ENCODE measurements at regions not wholly inside any gene's neighbourhood (a gene's known extent, or its start where the extent isn't known, plus 50 kb on each side); places are given as distances from the start of the nearest gene placed in this dataset.

GRCh38 chr2:228548230-228548629 lies 366.7 kb upstream of the SPHKAP start:
- 77% methylated on average over 1 of the region's 1 CpG for WGBS

GRCh38 chr2:228545748-228546145 lies 364.3 kb upstream of the SPHKAP start:
- intact Hi-C loops (cut with DNase I), result no loop called here

More at GRCh38 chr2:228548230-228548629, 366.7 kb upstream of the SPHKAP start:
- Histone ChIP-seq H3K4me3 (no peak overlapping the region), H3K27me3 (no peaks in the 10 kb centered on the region), H3K27ac (replicated peaks in 1 of 4) (no peak overlapping the region), H3K4me1 (no peaks in the 10 kb centered on the region), H3K36me3 (no peaks in the 10 kb centered on the region), H3K9me3 (peaks cover 0 to 15% (median 0%) of the 10 kb centered on the region in 4 donors)
- DNase-seq (ENCODE audit: extremely low spot score), result no peak
- intact Hi-C loops (cut with DNase I), result no loop called here
- no peak for TF ChIP-seq CTCF (IDR thresholded peaks at IDR 0.05)

GRCh38 chr2:228545041-228545747 lies 363.7 kb upstream of the SPHKAP start:
- Histone ChIP-seq H3K36me3 (no peaks in the 10 kb centered on the region), H3K4me1 (no peaks in the 10 kb centered on the region), H3K27ac (replicated peaks in 1 of 4) (no peak overlapping the region), H3K4me3 (no peak overlapping the region), H3K27me3 (no peaks in the 10 kb centered on the region), H3K9me3 (peaks cover 0 to 15% (median 0%) of the 10 kb centered on the region in 4 donors)
- DNase-seq (ENCODE audit: extremely low spot score), result no peak
- 71% methylated on average over 4 of the region's 4 CpGs for WGBS
- no peak for TF ChIP-seq EP300 (IDR thresholded peaks at IDR 0.05)
- TF ChIP-seq POLR2AphosphoS5 (IDR thresholded peaks at IDR 0.05), result no peak
- TF ChIP-seq CTCF (IDR thresholded peaks at IDR 0.05), result no peak
- TF ChIP-seq POLR2A (IDR thresholded peaks at IDR 0.05; ENCODE audit: low read depth), result no peak
- intact Hi-C loops (cut with DNase I), result no loop called here

More at GRCh38 chr2:228545748-228546145, 364.3 kb upstream of the SPHKAP start:
- Histone ChIP-seq H3K4me1 (no peaks in the 10 kb centered on the region), H3K4me3 (no peak overlapping the region), H3K27me3 (no peaks in the 10 kb centered on the region), H3K9me3 (peaks cover 0 to 15% (median 0%) of the 10 kb centered on the region in 4 donors), H3K36me3 (no peaks in the 10 kb centered on the region), H3K27ac (replicated peaks in 1 of 4) (no peak overlapping the region)
- TF ChIP-seq CTCF (IDR thresholded peaks at IDR 0.05) (no peak), POLR2A (IDR thresholded peaks at IDR 0.05; ENCODE audit: low read depth) (no peak), EP300 (IDR thresholded peaks at IDR 0.05) (no peak), POLR2AphosphoS5 (IDR thresholded peaks at IDR 0.05) (no peak)
- 56% methylated on average over 2 of the region's 2 CpGs for WGBS
- no peak for DNase-seq (ENCODE audit: extremely low spot score)

GRCh38 chr2:228543117-228543516 lies 361.6 kb upstream of the SPHKAP start:
- Histone ChIP-seq H3K4me1 (no peaks in the 10 kb centered on the region), H3K27ac (replicated peaks in 1 of 4) (no peak overlapping the region), H3K4me3 (no peak overlapping the region), H3K36me3 (no peaks in the 10 kb centered on the region), H3K9me3 (peaks cover 0 to 15% (median 0%) of the 10 kb centered on the region in 4 donors), H3K27me3 (no peaks in the 10 kb centered on the region)
- DNase-seq (ENCODE audit: extremely low spot score), result no peak
- intact Hi-C loops (cut with DNase I), result no loop called here
- TF ChIP-seq CTCF (IDR thresholded peaks at IDR 0.05), result no peak
- no peak for TF ChIP-seq POLR2AphosphoS5 (IDR thresholded peaks at IDR 0.05)
- no peak for TF ChIP-seq EP300 (IDR thresholded peaks at IDR 0.05)

GRCh38 chr2:228542277-228542676 lies 360.8 kb upstream of the SPHKAP start:
- DNase-seq (ENCODE audit: extremely low spot score), result no peak
- Histone ChIP-seq H3K36me3 (no peaks in the 10 kb centered on the region), H3K4me3 (no peak overlapping the region), H3K9me3 (peaks cover 0 to 13% (median 0%) of the 10 kb centered on the region in 4 donors), H3K27ac (replicated peaks in 1 of 4) (no peak overlapping the region), H3K4me1 (no peaks in the 10 kb centered on the region), H3K27me3 (no peaks in the 10 kb centered on the region)
- WGBS, result 75% methylated on average over 4 of the region's 4 CpGs
- intact Hi-C loops (cut with DNase I), result no loop called here
- TF ChIP-seq POLR2AphosphoS5 (IDR thresholded peaks at IDR 0.05), result no peak
- TF ChIP-seq POLR2A (IDR thresholded peaks at IDR 0.05; ENCODE audit: low read depth), result no peak
- no peak for TF ChIP-seq CTCF (IDR thresholded peaks at IDR 0.05)
- no peak for TF ChIP-seq EP300 (IDR thresholded peaks at IDR 0.05)
